ENCODE measurements at regions not wholly inside any gene's neighbourhood (a gene's known extent, or its start where the extent isn't known, plus 50 kb on each side); places are given as distances from the start of the nearest gene placed in this dataset.

GRCh38 chr4:31272331-31273061 is 552.3 kb downstream of the PCDH7 start:
- DNase-seq (ENCODE audit: low spot score): no peak
- intact Hi-C loops (cut with DNase I): no loop called here

GRCh38 chr4:31275906-31276305 is 555.7 kb downstream of the PCDH7 start:
- intact Hi-C loops (cut with DNase I): no loop called here

GRCh38 chr4:31283679-31284078 is 563.5 kb downstream of the PCDH7 start:
- DNase-seq (ENCODE audit: low spot score): no peak
- intact Hi-C loops (cut with DNase I): no loop called here

More at GRCh38 chr4:31275906-31276305, 555.7 kb downstream of the PCDH7 start:
- no peak for DNase-seq (ENCODE audit: low spot score)

- no peak for DNase-seq (ENCODE audit: low spot score)
- intact Hi-C loops (cut with DNase I): no loop called here
Observed at GRCh38 chr4:31290836-31291235, 570.7 kb downstream of the PCDH7 start.

- intact Hi-C loops (cut with DNase I): no loop called here
- no peak for DNase-seq (ENCODE audit: low spot score)
Observed at GRCh38 chr4:31291238-31291637, 571.1 kb downstream of the PCDH7 start.

- intact Hi-C loops (cut with DNase I): no loop called here
Observed at GRCh38 chr4:31294655-31295480, 574.7 kb downstream of the PCDH7 start.

GRCh38 chr4:31298737-31299136 is 578.6 kb downstream of the PCDH7 start:
- no peak for DNase-seq (ENCODE audit: low spot score)
- intact Hi-C loops (cut with DNase I): no loop called here

More at GRCh38 chr4:31294655-31295480, 574.7 kb downstream of the PCDH7 start:
- no peak for DNase-seq (ENCODE audit: low spot score)

- intact Hi-C loops (cut with DNase I): no loop called here
- no peak for DNase-seq (ENCODE audit: low spot score)
Observed at GRCh38 chr4:31307029-31307428, 586.9 kb downstream of the PCDH7 start.

GRCh38 chr4:31324814-31325213 is 604.6 kb downstream of the PCDH7 start:
- DNase-seq (ENCODE audit: low spot score): no peak
- intact Hi-C loops (cut with DNase I): no loop called here

- intact Hi-C loops (cut with DNase I): no loop called here
- no peak for DNase-seq (ENCODE audit: low spot score)
Observed at GRCh38 chr4:31325300-31325699, 605.1 kb downstream of the PCDH7 start.

- intact Hi-C loops (cut with DNase I): no loop called here
- no peak for DNase-seq (ENCODE audit: low spot score)
Observed at GRCh38 chr4:31327031-31327430, 606.9 kb downstream of the PCDH7 start.

GRCh38 chr4:31328932-31329331 is 608.8 kb downstream of the PCDH7 start:
- DNase-seq (ENCODE audit: low spot score): no peak
- intact Hi-C loops (cut with DNase I): no loop called here

- intact Hi-C loops (cut with DNase I): no loop called here
- DNase-seq (ENCODE audit: low spot score): no peak
Observed at GRCh38 chr4:31334086-31334910, 614.1 kb downstream of the PCDH7 start.

GRCh38 chr4:31338000-31338399 is 617.8 kb downstream of the PCDH7 start:
- DNase-seq (ENCODE audit: low spot score): no peak
- intact Hi-C loops (cut with DNase I): no loop called here

- intact Hi-C loops (cut with DNase I): no loop called here
- no peak for DNase-seq (ENCODE audit: low spot score)
Observed at GRCh38 chr4:31341601-31342359, 621.6 kb downstream of the PCDH7 start.

- intact Hi-C loops (cut with DNase I): no loop called here
- no peak for DNase-seq (ENCODE audit: low spot score)
Observed at GRCh38 chr4:31343061-31343460, 622.9 kb downstream of the PCDH7 start.

- intact Hi-C loops (cut with DNase I): no loop called here
- DNase-seq (ENCODE audit: low spot score): no peak
Observed at GRCh38 chr4:31349907-31350306, 629.7 kb downstream of the PCDH7 start.

GRCh38 chr4:31351695-31352094 is 631.5 kb downstream of the PCDH7 start:
- no peak for DNase-seq (ENCODE audit: low spot score)
- intact Hi-C loops (cut with DNase I): no loop called here

GRCh38 chr4:31356839-31357238 is 636.7 kb downstream of the PCDH7 start:
- intact Hi-C loops (cut with DNase I): no loop called here
- no peak for DNase-seq (ENCODE audit: low spot score)
